ENCODE measurements at regions not wholly inside any gene's neighbourhood (a gene's known extent, or its start where the extent isn't known, plus 50 kb on each side); places are given as distances from the start of the nearest gene placed in this dataset.

DNA sequence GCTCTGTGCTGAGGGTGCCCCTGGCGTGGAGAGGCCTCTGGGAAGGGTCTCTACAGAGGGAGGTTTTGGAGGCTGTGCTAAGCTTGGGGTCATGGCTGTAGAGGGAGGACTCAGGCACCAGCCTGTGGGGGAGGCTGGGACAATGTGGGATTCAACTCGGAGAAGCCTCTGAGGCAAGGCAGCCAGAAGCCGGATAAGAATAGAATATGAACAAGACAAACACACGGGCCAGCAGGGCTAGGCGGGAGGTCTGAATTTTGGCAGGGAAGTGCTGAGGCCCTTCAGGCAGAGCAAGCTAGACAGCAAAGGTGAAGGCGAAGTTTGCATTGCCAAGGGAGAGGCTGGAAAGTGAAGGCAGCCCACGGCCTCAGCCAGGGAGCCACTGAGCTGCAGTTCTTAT, 612.1 kb upstream of the NR2F2 start:
- no peaks in the 10 kb centered on the region for H3K23me2 ChIP-seq (ENCODE audit: low read depth, low read length)
- WGBS, 2 experiments (ENCODE audit: extremely low coverage in 1 of 2, insufficient coverage in 1 of 2, insufficient read length in 1 of 2, insufficient replicate concordance in 2 of 2, low coverage in 1 of 2, low lambda C conversion rate in 2 of 2, missing lambda C conversion rate in 1 of 2), result 89% methylated on average over 7 of the region's 7 CpGs; no CpG with 5 or more reads in 1 of the 2 experiments
- no peak overlapping the region for H3K18ac ChIP-seq (ENCODE audit: extremely low read depth, low read length)
- ChIA-PET CTCF (ENCODE audit: partially characterized antibody) (no interaction called here), POLR2A (ENCODE audit: partially characterized antibody) (no interaction called here)
- H4K91ac ChIP-seq (replicated peaks; ENCODE audit: insufficient read length, low read length), result no peak overlapping the region
- no peak overlapping the region for H2AK5ac ChIP-seq (ENCODE audit: low read depth, low read length)
- H3K27me3 ChIP-seq (replicated peaks in 1 of 4; ENCODE audit: control insufficient read depth in 3 of 4, extremely low read depth in 1 of 4, insufficient read depth in 3 of 4, low read length in 3 of 4), result peaks cover 0 to 1% (median 0%) of the 10 kb centered on the region in 4 experiments; a peak in 1 of 7 replicates
- H2BK15ac ChIP-seq (ENCODE audit: low read length), result no peak overlapping the region
- H2AFZ ChIP-seq (ENCODE audit: low read length), result no peak overlapping the region; the same call in 1 of the 2 replicates
- H3K9ac ChIP-seq (replicated peaks in 1 of 4; ENCODE audit: extremely low read depth in 1 of 4, low read depth in 3 of 4, low read length in 3 of 4), result no peak overlapping the region
- no peak overlapping the region for H2BK120ac ChIP-seq (replicated peaks; ENCODE audit: low read depth, low read length)
- peaks cover 0 to 5% (median 2%) of the 10 kb centered on the region in 4 experiments; a peak in 4 of 7 replicates for H3K4me1 ChIP-seq (replicated peaks in 1 of 4; ENCODE audit: control insufficient read depth in 3 of 4, insufficient read depth in 4 of 4, low read length in 3 of 4)
- H3K4me3 ChIP-seq (ENCODE audit: extremely low read depth in 1 of 4, insufficient read depth in 2 of 4, low read depth in 3 of 4, low read length in 4 of 4), result no peak overlapping the region
- no peak overlapping the region for H2BK5ac ChIP-seq (ENCODE audit: low read depth, low read length)
- H3K9me3 ChIP-seq (ENCODE audit: insufficient read depth in 2 of 2, low read depth in 1 of 2, low read length in 1 of 2), result no peaks in the 10 kb centered on the region
- no peak overlapping the region for H3K14ac ChIP-seq (ENCODE audit: insufficient read length)
- H4K20me1 ChIP-seq (replicated peaks in 1 of 2; ENCODE audit: control insufficient read depth in 1 of 2, insufficient read depth in 2 of 2, low read length in 2 of 2), result no peaks in the 10 kb centered on the region
- no peak for FAIRE-seq
- no peak overlapping the region for H3K4ac ChIP-seq (replicated peaks; ENCODE audit: insufficient read length, low read depth, low read length)
- no peak overlapping the region for H3K56ac ChIP-seq (replicated peaks; ENCODE audit: insufficient read length, low read depth, low read length)
- no peak overlapping the region for H2BK20ac ChIP-seq (ENCODE audit: low read length)
- no peak overlapping the region for H3K23ac ChIP-seq (ENCODE audit: insufficient read length)
- no peak overlapping the region for H3K4me2 ChIP-seq (ENCODE audit: insufficient read depth in 1 of 2, low read depth in 2 of 2, low read length in 2 of 2)
- no peak for DNase-seq (ENCODE audit: low read depth in 1 of 2, low spot score in 2 of 2)
- H3K79me1 ChIP-seq (ENCODE audit: low read depth, low read length), result no peaks in the 10 kb centered on the region
- no peak overlapping the region for H2BK12ac ChIP-seq (ENCODE audit: low read depth, low read length)
- no peaks in the 10 kb centered on the region for H3K79me2 ChIP-seq (ENCODE audit: control insufficient read depth in 1 of 2, insufficient read depth in 2 of 2, low read length in 2 of 2)
- no peak overlapping the region for H4K5ac ChIP-seq (ENCODE audit: insufficient read length, low read depth, low read length)
- H3K27ac ChIP-seq (ENCODE audit: low read depth, low read length), result no peak overlapping the region
- TF ChIP-seq GABPA (IDR thresholded peaks at IDR 0.05; ENCODE audit: borderline replicate concordance, insufficient read depth, low read length), result no peak
- no peak for TF ChIP-seq RNF2 (IDR thresholded peaks at IDR 0.05; ENCODE audit: borderline replicate concordance, low read depth, low read length, missing control alignments, poor library complexity, severe bottlenecking)
- no peak for TF ChIP-seq POLR2A (IDR thresholded peaks at IDR 0.05; ENCODE audit: control extremely low read depth in 1 of 2, low read depth in 2 of 2, low read length in 2 of 2)
- no peak overlapping the region for H4K8ac ChIP-seq (ENCODE audit: extremely low read depth, insufficient read depth, low read length)
- H3K36me3 ChIP-seq (ENCODE audit: control insufficient read depth in 2 of 4, insufficient read depth in 4 of 4, low read length in 3 of 4), result no peaks in the 10 kb centered on the region

Measured in H1 (cell line).